Type B pancreatic cell (in vitro differentiated cells): ENCODE measurements at regions not wholly inside any gene's neighbourhood (a gene's known extent, or its start where the extent isn't known, plus 50 kb on each side); places are given as distances from the start of the nearest gene placed in this dataset.

Experiments used
- DNase-seq: peaks from one replicate; pipeline ENCODE4 v3.0.0; 2021; ENCODE audit warnings: mixed read lengths; ENCODE audit not compliant: unreplicated experiment; ENCODE audit errors: extremely low spot score
- H3K27ac Mint-ChIP-seq: 2 replicates; pipeline ENCODE4 v1.8.0; 2021; ENCODE audit warnings: mild to moderate bottlenecking, mixed read lengths
- H3K27me3 Mint-ChIP-seq: 2 replicates; pipeline ENCODE4 v1.8.0; 2021; ENCODE audit warnings: mixed read lengths
- H3K36me3 Mint-ChIP-seq: 2 replicates; pipeline ENCODE4 v1.8.0; 2021; ENCODE audit warnings: mixed read lengths
- H3K4me1 Mint-ChIP-seq: one replicate; pipeline ENCODE4 v1.8.0; 2021; ENCODE audit warnings: mixed read lengths; ENCODE audit not compliant: unreplicated experiment
- H3K4me3 Mint-ChIP-seq: 2 replicates; pipeline ENCODE4 v1.8.0; 2021; ENCODE audit warnings: mild to moderate bottlenecking, mixed read lengths
- H3K9me3 Mint-ChIP-seq: 2 replicates; pipeline ENCODE4 v1.8.0; 2021; ENCODE audit warnings: mixed read lengths
- CTCF ChIP-seq: fragments of 200-600 bp; sonication (generic); conservative IDR thresholded peaks from 2 replicates; pipeline ENCODE4 v1.5.0; 2021; ENCODE audit warnings: antibody characterized with exemption, mild to moderate bottlenecking

- no peak for DNase-seq
- no peaks in the 10 kb centered on the region for H3K9me3 Mint-ChIP-seq
- no peak for TF ChIP-seq CTCF
- H3K4me1 Mint-ChIP-seq, result no peaks in the 10 kb centered on the region
- H3K36me3 Mint-ChIP-seq, result no peaks in the 10 kb centered on the region
- no peak overlapping the region for H3K27ac Mint-ChIP-seq
- H3K4me3 Mint-ChIP-seq, result no peak overlapping the region
- peaks cover 16% of the 10 kb centered on the region for H3K27me3 Mint-ChIP-seq
Measured at GRCh38 chr10:84059526-84059925, 79.8 kb upstream of the GHITM start.

GRCh38 chr10:84063440-84063839 is 75.9 kb upstream of the GHITM start:
- no peak for DNase-seq
- Mint-ChIP-seq H3K4me1 (no peaks in the 10 kb centered on the region), H3K27me3 (peaks cover 11% of the 10 kb centered on the region), H3K9me3 (no peaks in the 10 kb centered on the region), H3K36me3 (no peaks in the 10 kb centered on the region), H3K27ac (no peak overlapping the region), H3K4me3 (no peak overlapping the region)
- no peak for TF ChIP-seq CTCF

- no peak for TF ChIP-seq CTCF
- Mint-ChIP-seq H3K27ac (no peak overlapping the region), H3K27me3 (peaks cover 11% of the 10 kb centered on the region), H3K4me3 (no peak overlapping the region), H3K4me1 (no peaks in the 10 kb centered on the region), H3K36me3 (no peaks in the 10 kb centered on the region), H3K9me3 (peaks cover 4% of the 10 kb centered on the region)
- no peak for DNase-seq
Measured at GRCh38 chr10:84065804-84066601, 73.3 kb upstream of the GHITM start.

GRCh38 chr10:84074521-84074920 is 64.8 kb upstream of the GHITM start:
- Mint-ChIP-seq H3K36me3 (no peaks in the 10 kb centered on the region), H3K9me3 (peaks cover 9% of the 10 kb centered on the region), H3K4me1 (no peaks in the 10 kb centered on the region), H3K4me3 (no peak overlapping the region), H3K27me3 (peaks cover 4% of the 10 kb centered on the region), H3K27ac (no peak overlapping the region)
- DNase-seq, result no peak
- no peak for TF ChIP-seq CTCF

GRCh38 chr10:84075226-84076046 is 63.9 kb upstream of the GHITM start:
- Mint-ChIP-seq H3K9me3 (peaks cover 5% of the 10 kb centered on the region), H3K27ac (no peak overlapping the region), H3K36me3 (no peaks in the 10 kb centered on the region), H3K27me3 (peaks cover 4% of the 10 kb centered on the region), H3K4me3 (no peak overlapping the region), H3K4me1 (no peaks in the 10 kb centered on the region)
- DNase-seq, result no peak
- no peak for TF ChIP-seq CTCF
